Smooth muscle cell (in vitro differentiated cells): ENCODE measurements at regions not wholly inside any gene's neighbourhood (a gene's known extent, or its start where the extent isn't known, plus 50 kb on each side); places are given as distances from the start of the nearest gene placed in this dataset.

Source experiments
- DNase-seq: peaks from one replicate; lab custom pipeline; 2025; ENCODE audit not compliant: unreplicated experiment; lab: John Stamatoyannopoulos, UW
- H2AFZ ChIP-seq: fragments of 200-600 bp; sonication (generic); 2 replicates; pipeline ENCODE4 v1.6.0; 2016; ENCODE audit warnings: antibody characterized with exemption, low read depth, mild to moderate bottlenecking
- H3F3A ChIP-seq: fragments of 200-600 bp; sonication (generic); 2 replicates; pipeline ENCODE4 v1.6.0; 2017; ENCODE audit warnings: antibody characterized with exemption, low read depth
- H3K27ac ChIP-seq: fragments of 200-600 bp; sonication (generic); 2 replicates; pipeline ENCODE4 v1.5.1; 2016; ENCODE audit warnings: low read depth, mild to moderate bottlenecking
- H3K27me3 ChIP-seq: fragments of 200-600 bp; sonication (generic); 2 replicates; pipeline ENCODE4 v1.6.1; 2016; ENCODE audit warnings: low read depth, mild to moderate bottlenecking
- H3K36me3 ChIP-seq: fragments of 200-600 bp; sonication (generic); 2 replicates; pipeline ENCODE4 v1.5.1; 2016; ENCODE audit warnings: low read depth
- H3K4me1 ChIP-seq: fragments of 200-600 bp; sonication (generic); 2 replicates; pipeline ENCODE4 v1.5.1; 2016; ENCODE audit warnings: low read depth
- H3K4me2 ChIP-seq: fragments of 200-600 bp; sonication (generic); 2 replicates; pipeline ENCODE4 v1.6.0; 2016; ENCODE audit warnings: mild to moderate bottlenecking
- H3K4me3 ChIP-seq: fragments of 200-600 bp; sonication (generic); 2 replicates; pipeline ENCODE4 v1.5.1; 2016; ENCODE audit warnings: mild to moderate bottlenecking
- H3K79me2 ChIP-seq: fragments of 200-600 bp; sonication (generic); 2 replicates; pipeline ENCODE4 v1.6.0; 2016; ENCODE audit warnings: low read depth, mild to moderate bottlenecking
- H3K9ac ChIP-seq: fragments of 200-600 bp; sonication (generic); 2 replicates; pipeline ENCODE4 v1.6.0; 2016; ENCODE audit warnings: low read depth
- H3K9me3 ChIP-seq: fragments of 200-600 bp; sonication (generic); replicated peaks from 2 replicates; pipeline ENCODE4 v1.5.1; 2016; ENCODE audit warnings: low read depth
- H4K20me1 ChIP-seq: fragments of 200-600 bp; sonication (generic); 2 replicates; pipeline ENCODE4 v1.6.0; 2016; ENCODE audit warnings: low read depth
- WGBS: methylation state at CpG from one replicate; pipeline ENCODE4 v1.1.7; 2016; ENCODE audit warnings: low lambda C conversion rate; 5-methylcytosine and 5-hydroxymethylcytosine counted together
- TF ChIP-seq, protein P1 (sequence below): fragments of 200-600 bp; sonication (generic); IDR thresholded peaks from 2 replicates; pipeline ENCODE4 v1.5.1; 2017; ENCODE audit warnings: borderline replicate concordance, mild to moderate bottlenecking, antibody characterized with exemption; ENCODE audit not compliant: insufficient read depth, poor library complexity, severe bottlenecking

DNA sequence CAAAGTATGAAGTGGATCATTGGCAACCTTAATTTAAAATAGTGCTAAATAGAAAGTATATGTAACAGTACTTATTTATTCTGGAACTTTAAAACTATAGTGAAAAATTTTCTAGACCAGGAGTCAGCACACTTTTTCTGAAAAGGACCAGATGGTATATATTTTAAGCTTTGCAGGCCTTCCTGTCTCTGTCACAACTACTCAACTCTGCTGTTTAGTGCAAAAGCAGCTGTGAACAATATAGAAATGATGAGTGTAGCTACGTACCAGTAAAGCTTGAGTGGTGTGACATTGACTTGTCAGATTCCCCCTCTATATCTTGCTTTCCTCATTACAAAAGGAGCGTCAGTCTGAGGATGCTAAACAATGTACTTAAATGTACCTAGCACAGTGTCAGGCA lies 88.1 kb upstream of the IGFBP3 start:
- Histone ChIP-seq H2AFZ (no peak overlapping the region), H3F3A (no peaks in the 10 kb centered on the region), H4K20me1 (no peaks in the 10 kb centered on the region), H3K27ac (no peak overlapping the region), H3K4me1 (peaks cover 2% of the 10 kb centered on the region), H3K9ac (no peak overlapping the region), H3K4me2 (no peak overlapping the region), H3K9me3 (no peaks in the 10 kb centered on the region), H3K27me3 (no peaks in the 10 kb centered on the region), H3K4me3 (no peak overlapping the region), H3K36me3 (no peaks in the 10 kb centered on the region), H3K79me2 (no peaks in the 10 kb centered on the region)
- TF ChIP-seq, protein P1, sequence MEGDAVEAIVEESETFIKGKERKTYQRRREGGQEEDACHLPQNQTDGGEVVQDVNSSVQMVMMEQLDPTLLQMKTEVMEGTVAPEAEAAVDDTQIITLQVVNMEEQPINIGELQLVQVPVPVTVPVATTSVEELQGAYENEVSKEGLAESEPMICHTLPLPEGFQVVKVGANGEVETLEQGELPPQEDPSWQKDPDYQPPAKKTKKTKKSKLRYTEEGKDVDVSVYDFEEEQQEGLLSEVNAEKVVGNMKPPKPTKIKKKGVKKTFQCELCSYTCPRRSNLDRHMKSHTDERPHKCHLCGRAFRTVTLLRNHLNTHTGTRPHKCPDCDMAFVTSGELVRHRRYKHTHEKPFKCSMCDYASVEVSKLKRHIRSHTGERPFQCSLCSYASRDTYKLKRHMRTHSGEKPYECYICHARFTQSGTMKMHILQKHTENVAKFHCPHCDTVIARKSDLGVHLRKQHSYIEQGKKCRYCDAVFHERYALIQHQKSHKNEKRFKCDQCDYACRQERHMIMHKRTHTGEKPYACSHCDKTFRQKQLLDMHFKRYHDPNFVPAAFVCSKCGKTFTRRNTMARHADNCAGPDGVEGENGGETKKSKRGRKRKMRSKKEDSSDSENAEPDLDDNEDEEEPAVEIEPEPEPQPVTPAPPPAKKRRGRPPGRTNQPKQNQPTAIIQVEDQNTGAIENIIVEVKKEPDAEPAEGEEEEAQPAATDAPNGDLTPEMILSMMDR, result no peak
- no peak for DNase-seq
- WGBS, result 57% methylated on average over 2 of the region's 2 CpGs

DNA sequence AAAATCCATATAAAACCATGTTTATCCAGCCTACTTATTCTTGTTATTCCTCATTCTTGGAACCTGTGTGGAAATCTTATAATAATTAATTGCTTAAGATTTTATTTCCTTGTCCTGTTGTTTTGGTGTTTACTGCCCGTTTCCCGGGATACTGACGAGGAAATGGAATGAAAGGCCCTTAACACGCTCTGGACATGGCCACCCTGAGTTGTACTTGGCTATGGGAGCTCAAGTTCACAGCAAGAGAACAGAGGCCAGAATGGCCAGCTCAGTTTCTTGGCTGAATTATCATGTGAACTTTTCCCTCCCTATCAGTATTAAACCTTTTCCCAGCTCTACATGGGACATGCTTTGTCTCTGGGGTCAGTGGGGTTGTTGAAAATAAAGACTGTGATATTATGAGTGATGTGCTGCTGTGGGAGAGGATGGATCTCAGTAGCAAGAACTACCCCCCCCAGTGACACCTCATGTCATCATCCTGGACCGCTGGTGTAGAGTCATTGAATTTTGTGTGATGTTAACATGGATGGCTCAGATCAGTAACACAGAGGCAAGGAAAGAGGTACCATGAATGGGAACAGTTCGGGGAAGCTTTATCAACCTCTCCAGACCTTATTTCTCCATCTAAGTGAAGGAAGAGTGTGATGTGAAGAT lies 87.0 kb upstream of the IGFBP3 start:
- no peak overlapping the region for H3K9ac ChIP-seq
- H3K27ac ChIP-seq, result no peak overlapping the region
- 96% methylated on average over 6 of the region's 6 CpGs for WGBS
- no peaks in the 10 kb centered on the region for H3K27me3 ChIP-seq
- no peak overlapping the region for H3K4me2 ChIP-seq
- no peaks in the 10 kb centered on the region for H4K20me1 ChIP-seq
- H3K79me2 ChIP-seq, result no peaks in the 10 kb centered on the region
- no peak for DNase-seq
- no peaks in the 10 kb centered on the region for H3K9me3 ChIP-seq
- TF ChIP-seq, protein P1, result no peak
- no peak overlapping the region for H3K4me3 ChIP-seq
- H3F3A ChIP-seq, result no peaks in the 10 kb centered on the region
- H3K36me3 ChIP-seq, result no peaks in the 10 kb centered on the region
- H2AFZ ChIP-seq, result no peak overlapping the region
- H3K4me1 ChIP-seq, result no peaks in the 10 kb centered on the region

DNA sequence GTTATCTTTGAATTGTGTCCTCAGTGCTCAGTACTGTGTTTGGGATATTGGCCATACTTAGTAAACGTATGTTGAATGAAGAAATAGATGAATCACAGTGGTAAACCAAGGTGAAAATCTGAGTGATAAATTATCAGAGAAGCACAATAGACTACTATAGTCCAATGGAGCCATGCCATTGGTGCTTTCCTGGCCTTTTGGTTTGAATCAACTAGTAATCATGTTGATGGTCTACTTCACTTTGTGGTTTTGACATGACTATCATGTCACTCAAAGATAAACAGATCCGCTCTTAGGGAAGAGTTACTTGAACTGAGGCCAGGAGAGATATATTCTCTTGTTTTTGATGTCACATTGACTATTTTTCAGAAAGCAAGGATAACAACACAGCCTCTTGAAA lies 86.1 kb upstream of the IGFBP3 start:
- H3F3A ChIP-seq, result no peaks in the 10 kb centered on the region
- no peak overlapping the region for H3K9ac ChIP-seq
- TF ChIP-seq, protein P1, result no peak
- H3K27me3 ChIP-seq, result no peaks in the 10 kb centered on the region
- DNase-seq, result no peak
- H3K4me1 ChIP-seq, result no peaks in the 10 kb centered on the region
- H3K4me3 ChIP-seq, result no peak overlapping the region
- H4K20me1 ChIP-seq, result no peaks in the 10 kb centered on the region
- no peak overlapping the region for H3K27ac ChIP-seq
- no peaks in the 10 kb centered on the region for H3K9me3 ChIP-seq
- H3K79me2 ChIP-seq, result no peaks in the 10 kb centered on the region
- no peak overlapping the region for H2AFZ ChIP-seq
- WGBS, result 62% methylated on average over 2 of the region's 2 CpGs
- H3K4me2 ChIP-seq, result no peak overlapping the region
- no peaks in the 10 kb centered on the region for H3K36me3 ChIP-seq

DNA sequence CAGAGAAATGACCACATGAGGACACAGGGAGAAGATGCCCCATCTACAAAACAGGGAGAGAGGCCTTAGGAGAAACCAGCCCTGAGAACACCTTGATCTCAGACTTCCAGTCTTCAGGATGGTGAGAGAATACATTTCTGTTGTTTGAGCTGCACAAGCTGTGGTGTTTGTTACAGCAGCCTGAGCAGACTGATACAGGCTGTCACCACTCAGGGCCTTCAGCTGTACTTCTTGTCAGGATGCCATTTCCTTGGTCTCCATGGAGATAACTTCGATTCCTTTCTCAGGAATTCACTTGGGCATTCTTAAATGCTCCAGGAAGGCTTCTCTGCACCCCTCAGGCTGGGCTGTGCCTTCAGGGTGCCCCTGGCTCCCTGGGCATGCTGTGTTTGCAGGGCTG lies 85.7 kb upstream of the IGFBP3 start:
- no peak overlapping the region for H3K27ac ChIP-seq
- H3K36me3 ChIP-seq, result no peaks in the 10 kb centered on the region
- H3K4me1 ChIP-seq, result no peaks in the 10 kb centered on the region
- DNase-seq, result no peak
- TF ChIP-seq, protein P1, result no peak
- no peaks in the 10 kb centered on the region for H3F3A ChIP-seq
- no peaks in the 10 kb centered on the region for H3K9me3 ChIP-seq
- no peaks in the 10 kb centered on the region for H3K27me3 ChIP-seq
- H2AFZ ChIP-seq, result no peak overlapping the region
- no peak overlapping the region for H3K9ac ChIP-seq
- 77% methylated on average over 1 of the region's 1 CpG for WGBS
- H3K79me2 ChIP-seq, result no peaks in the 10 kb centered on the region
- H3K4me3 ChIP-seq, result no peak overlapping the region
- H3K4me2 ChIP-seq, result no peak overlapping the region
- no peaks in the 10 kb centered on the region for H4K20me1 ChIP-seq
